ENCODE measurements at regions not wholly inside any gene's neighbourhood (a gene's known extent, or its start where the extent isn't known, plus 50 kb on each side); places are given as distances from the start of the nearest gene placed in this dataset.
"Not testable (repeated sequence)": the region's sequence is repeated elsewhere in the genome, so short reads cannot be mapped to it uniquely, and the experiment has no call there.

DNA sequence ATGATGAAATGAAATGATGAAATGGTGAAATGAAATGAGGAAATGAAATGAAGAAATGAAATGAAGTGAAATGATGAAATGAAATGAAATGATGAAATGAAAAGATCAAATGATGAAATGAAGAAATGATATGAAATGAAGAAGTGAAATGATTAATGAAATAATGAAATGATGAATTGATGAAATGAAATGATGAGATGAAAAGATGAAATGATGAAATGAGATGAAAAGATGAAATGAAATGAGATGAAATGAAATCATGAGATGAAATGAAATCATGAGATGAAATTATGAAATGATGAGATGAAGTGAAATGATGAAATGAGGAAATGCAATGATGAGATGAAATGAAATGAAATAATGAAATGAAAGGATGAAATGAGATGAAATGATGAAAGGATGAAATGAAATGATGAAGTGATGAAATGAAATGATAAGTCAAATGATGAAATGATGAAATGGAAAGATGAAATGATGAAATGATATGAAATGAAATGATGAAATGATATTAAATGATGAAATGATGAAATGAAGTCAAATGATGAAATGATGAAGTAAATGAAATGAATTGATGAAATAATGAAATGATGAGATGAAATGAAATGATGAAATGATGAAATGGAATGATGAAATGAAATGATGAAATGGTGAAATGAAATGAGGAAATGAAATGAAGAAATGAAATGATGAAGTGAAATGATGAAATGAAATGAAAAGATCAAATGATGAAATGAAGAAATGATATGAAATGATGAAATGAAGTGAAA, 220.9 kb upstream of the VKORC1L1 start:
- not testable (repeated sequence) for H3K4me3 ChIP-seq (replicated peaks; ENCODE audit: low read depth, low read length); DNase-seq (ENCODE audit: low read depth)

DNA sequence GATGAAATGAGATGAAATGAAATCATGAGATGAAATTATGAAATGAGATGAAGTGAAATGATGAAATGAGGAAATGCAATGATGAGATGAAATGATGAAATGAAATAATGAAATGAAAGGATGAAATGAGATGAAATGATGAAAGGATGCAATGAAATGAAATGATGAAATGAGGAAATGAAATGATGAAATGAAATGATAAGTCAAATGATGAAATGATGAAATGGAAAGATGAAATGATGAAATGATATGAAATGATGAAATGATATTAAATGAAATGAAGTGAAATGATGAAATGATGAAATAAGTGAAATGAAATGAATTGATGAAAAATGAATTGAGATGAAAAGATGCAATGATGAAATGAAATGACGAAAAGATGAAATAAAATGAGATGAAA, 220.2 kb upstream of the VKORC1L1 start:
- DNase-seq (ENCODE audit: low read depth); H3K4me3 ChIP-seq (replicated peaks; ENCODE audit: low read depth, low read length): not testable (repeated sequence)

DNA sequence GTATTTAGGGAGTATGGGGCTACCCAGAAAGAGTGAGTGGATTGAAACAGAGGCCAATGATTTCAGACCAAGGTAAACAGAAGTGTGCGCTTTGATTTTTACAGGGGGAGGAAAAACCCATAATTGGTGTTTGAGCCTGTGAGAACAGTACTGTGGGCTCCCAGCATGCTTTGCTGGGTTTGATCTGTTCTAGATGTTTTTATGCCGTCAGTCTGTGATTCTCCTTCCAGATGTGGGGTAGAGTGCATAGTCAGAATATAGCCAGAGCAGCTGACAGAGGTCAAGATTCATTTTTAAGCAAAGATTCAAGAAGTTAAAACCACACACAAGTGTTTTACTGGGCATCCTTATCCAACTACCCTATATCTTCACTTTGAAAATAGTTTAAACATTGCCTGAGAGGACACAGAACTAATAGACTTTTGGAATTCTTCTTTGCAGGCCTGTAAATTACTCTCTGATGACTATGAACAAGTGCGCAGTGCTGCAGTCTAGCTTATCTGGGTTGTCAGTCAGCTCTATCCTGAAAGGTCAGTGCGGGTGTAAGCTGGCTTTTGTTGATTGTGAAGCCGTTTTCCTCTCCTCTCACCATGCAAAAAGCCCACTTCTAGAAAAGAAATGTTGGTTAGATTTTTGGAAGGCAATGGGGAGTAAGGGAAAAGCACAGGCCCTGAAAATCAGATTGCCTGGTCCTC, 216.2 kb upstream of the VKORC1L1 start:
- not testable (repeated sequence) for H3K4me3 ChIP-seq (replicated peaks; ENCODE audit: low read depth, low read length); DNase-seq (ENCODE audit: low read depth)

- DNase-seq (ENCODE audit: low read depth); H3K4me3 ChIP-seq (replicated peaks; ENCODE audit: low read depth, low read length): not testable (repeated sequence)
Observed at GRCh38 chr7:65683362-65683761, 189.5 kb upstream of the VKORC1L1 start.

- DNase-seq (ENCODE audit: low read depth): peak; percentile 9
- not testable (repeated sequence) for H3K4me3 ChIP-seq (replicated peaks; ENCODE audit: low read depth, low read length)
Observed at GRCh38 chr7:65699026-65699714, 173.7 kb upstream of the VKORC1L1 start.

DNA sequence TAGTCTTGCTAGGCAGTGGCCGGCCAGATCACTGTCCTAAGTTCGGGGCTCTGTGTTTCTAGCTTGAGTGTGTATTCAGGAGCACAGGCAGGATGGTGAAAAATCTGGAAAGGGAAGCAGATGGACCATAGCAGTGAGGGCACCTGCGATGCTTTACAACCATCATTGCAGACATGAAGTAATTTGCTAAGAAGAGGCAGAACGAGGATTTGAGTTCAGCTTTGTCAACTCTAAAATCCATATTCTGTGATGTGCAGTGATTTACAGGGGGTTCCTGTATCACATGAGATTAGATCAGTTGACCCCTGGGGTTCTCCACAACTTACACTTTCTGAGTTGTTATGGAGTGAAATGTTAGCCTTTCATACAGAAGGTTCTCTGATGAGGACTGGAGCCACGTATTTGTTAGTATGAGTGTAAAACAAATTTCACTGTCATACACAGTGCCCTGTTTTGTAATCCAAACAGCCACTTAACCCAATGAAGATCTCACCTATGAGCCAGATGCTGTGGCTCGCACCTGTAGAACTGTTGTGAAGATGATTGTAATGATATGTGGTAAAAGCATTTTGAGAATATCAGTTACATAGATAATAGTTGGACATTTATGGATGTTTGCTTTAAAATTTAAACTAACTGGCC, 173.0 kb upstream of the VKORC1L1 start:
- not testable (repeated sequence) for DNase-seq (ENCODE audit: low read depth); H3K4me3 ChIP-seq (replicated peaks; ENCODE audit: low read depth, low read length)

- DNase-seq (ENCODE audit: low read depth): peak; percentile 21
- H3K4me3 ChIP-seq (replicated peaks; ENCODE audit: low read depth, low read length): not testable (repeated sequence)
Observed at GRCh38 chr7:65719123-65719798, 153.6 kb upstream of the VKORC1L1 start.

DNA sequence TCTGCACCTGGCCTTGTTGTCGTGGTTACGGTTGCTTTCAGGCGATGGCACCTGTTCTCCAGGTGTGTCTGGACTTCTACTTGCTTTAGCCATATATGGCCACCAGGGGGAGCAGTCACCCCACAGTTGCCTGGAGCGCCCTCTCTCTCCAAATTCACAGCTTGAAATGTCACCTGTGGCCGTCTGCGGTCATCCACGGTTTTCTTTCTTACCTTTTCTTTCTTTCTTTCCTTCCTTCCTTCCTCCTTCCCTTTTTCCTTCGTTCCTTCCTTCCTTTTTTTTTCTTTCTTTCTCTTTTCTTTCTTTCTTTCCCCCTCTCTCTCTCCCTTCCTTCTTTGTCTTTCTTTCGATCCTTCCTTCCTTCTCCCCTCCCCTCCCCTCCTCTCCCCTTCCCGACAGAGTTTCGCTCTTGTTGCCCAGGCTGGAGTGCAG, 150.5 kb upstream of the VKORC1L1 start:
- DNase-seq (ENCODE audit: low read depth): peak; percentile 40
- TF ChIP-seq CTCF (IDR thresholded peaks at IDR 0.05; ENCODE audit: low read length, missing control alignments): peak; percentile 74
- no peak overlapping the region for H3K4me3 ChIP-seq (replicated peaks; ENCODE audit: low read depth, low read length)

GRCh38 chr7:65727182-65727581, 145.7 kb upstream of the VKORC1L1 start:
- H3K4me3 ChIP-seq (replicated peaks; ENCODE audit: low read depth, low read length); DNase-seq (ENCODE audit: low read depth): not testable (repeated sequence)

DNA sequence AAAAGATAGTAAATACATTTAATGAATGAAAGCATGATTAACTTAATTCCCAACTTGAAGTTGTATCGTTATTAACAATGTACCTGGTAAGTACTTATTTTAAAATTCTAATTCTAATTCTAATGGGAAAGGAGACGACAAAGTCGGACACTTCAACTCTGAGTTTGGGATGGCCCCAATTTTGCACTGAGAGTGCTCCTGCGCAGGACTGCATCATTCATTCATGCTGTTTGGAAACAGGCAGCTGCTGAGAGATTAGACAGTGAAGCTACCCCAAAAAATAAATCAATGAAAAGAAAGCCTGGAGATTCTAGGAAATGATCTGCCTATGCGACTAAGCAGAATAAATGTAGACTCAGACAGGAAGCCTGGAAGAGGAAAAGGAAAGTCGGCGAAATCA, 141.7 kb upstream of the VKORC1L1 start:
- TF ChIP-seq CTCF (IDR thresholded peaks at IDR 0.05; ENCODE audit: low read length, missing control alignments): no peak
- no peak for DNase-seq (ENCODE audit: low read depth)
- no peak overlapping the region for H3K4me3 ChIP-seq (replicated peaks; ENCODE audit: low read depth, low read length)
